GM21786 (cell line): ENCODE measurements at regions not wholly inside any gene's neighbourhood (a gene's known extent, or its start where the extent isn't known, plus 50 kb on each side); places are given as distances from the start of the nearest gene placed in this dataset.

ENCODE experiments used
- ATAC-seq: cut with Tn5 transposase; IDR thresholded peaks from one replicate; pipeline ENCODE4 v1.9.1; 2021; ENCODE audit not compliant: unreplicated experiment

- ATAC-seq, result no peak
These were observed 262.1 kb upstream of the PKN2 start for GRCh38 chr1:88421997-88422396.

GRCh38 chr1:88433556-88433955, 250.5 kb upstream of the PKN2 start:
- no peak for ATAC-seq

GRCh38 chr1:88434836-88435235, 249.2 kb upstream of the PKN2 start:
- no peak for ATAC-seq

- no peak for ATAC-seq
These were observed 243.1 kb upstream of the PKN2 start for GRCh38 chr1:88441022-88441421.

GRCh38 chr1:88451856-88452255, 232.2 kb upstream of the PKN2 start:
- ATAC-seq, result no peak

GRCh38 chr1:88453295-88453694, 230.8 kb upstream of the PKN2 start:
- ATAC-seq, result no peak

GRCh38 chr1:88454781-88455180, 229.3 kb upstream of the PKN2 start:
- ATAC-seq, result no peak

- no peak for ATAC-seq
These were observed 228.3 kb upstream of the PKN2 start for GRCh38 chr1:88455621-88456256.

- no peak for ATAC-seq
These were observed 226.9 kb upstream of the PKN2 start for GRCh38 chr1:88457197-88457596.

- no peak for ATAC-seq
These were observed 223.1 kb upstream of the PKN2 start for GRCh38 chr1:88461007-88461406.

- ATAC-seq, result no peak
These were observed 222.0 kb upstream of the PKN2 start for GRCh38 chr1:88462096-88462487.

GRCh38 chr1:88462488-88463261, 221.4 kb upstream of the PKN2 start:
- ATAC-seq, result no peak

- no peak for ATAC-seq
These were observed 220.6 kb upstream of the PKN2 start for GRCh38 chr1:88463401-88463985.

GRCh38 chr1:88466011-88466410, 218.1 kb upstream of the PKN2 start:
- no peak for ATAC-seq

GRCh38 chr1:88466899-88467580, 217.0 kb upstream of the PKN2 start:
- no peak for ATAC-seq

- no peak for ATAC-seq
These were observed 211.8 kb upstream of the PKN2 start for GRCh38 chr1:88472298-88472697.

- ATAC-seq, result no peak
These were observed 211.4 kb upstream of the PKN2 start for GRCh38 chr1:88472714-88473113.

- no peak for ATAC-seq
These were observed 209.3 kb upstream of the PKN2 start for GRCh38 chr1:88474555-88475304.

- ATAC-seq, result no peak
These were observed 199.2 kb upstream of the PKN2 start for GRCh38 chr1:88484881-88485280.

GRCh38 chr1:88488237-88488636, 195.8 kb upstream of the PKN2 start:
- no peak for ATAC-seq

- ATAC-seq, result no peak
These were observed 193.4 kb upstream of the PKN2 start for GRCh38 chr1:88490676-88491075.
